Activated CD4-positive, alpha-beta T cell treated with anti-CD3 and anti-CD28 coated beads, Interleukin-2, amount 10 ng/mL, durations not matched to agents 24 days and 14 days (primary cell): ENCODE measurements at regions not wholly inside any gene's neighbourhood (a gene's known extent, or its start where the extent isn't known, plus 50 kb on each side); places are given as distances from the start of the nearest gene placed in this dataset.

Experiments
- DNase-seq: peaks from one replicate; pipeline ENCODE4 v3.0.0; 2022
- H3K27ac Mint-ChIP-seq: one replicate; pipeline ENCODE4 v1.8.0; 2022; ENCODE audit warnings: mild to moderate bottlenecking, mixed read lengths
- H3K27me3 Mint-ChIP-seq: one replicate; pipeline ENCODE4 v1.8.0; 2022; ENCODE audit warnings: mixed read lengths
- H3K36me3 Mint-ChIP-seq: one replicate; pipeline ENCODE4 v1.8.0; 2022; ENCODE audit warnings: low read depth, mild to moderate bottlenecking, mixed read lengths
- H3K4me1 Mint-ChIP-seq: one replicate; pipeline ENCODE4 v1.8.0; 2021; ENCODE audit warnings: mixed read lengths
- H3K4me3 Mint-ChIP-seq: one replicate; pipeline ENCODE4 v1.8.0; 2022; ENCODE audit warnings: mild to moderate bottlenecking, moderate library complexity, mixed read lengths
- H3K9me3 Mint-ChIP-seq: one replicate; pipeline ENCODE4 v1.8.0; 2021; ENCODE audit warnings: mixed read lengths
- intact Hi-C: fragments of 100-400 bp; cut with micrococcal nuclease; formaldehyde crosslinking; loops from one replicate; pipeline ENCODE4 v1.15.1; 2023

GRCh38 chr4:107299646-107300045 lies 263.5 kb upstream of the DKK2 start:
- Mint-ChIP-seq H3K4me1 (no peaks in the 10 kb centered on the region), H3K27me3 (no peaks in the 10 kb centered on the region), H3K36me3 (no peaks in the 10 kb centered on the region), H3K27ac (no peak overlapping the region), H3K4me3 (no peak overlapping the region), H3K9me3 (no peaks in the 10 kb centered on the region)
- intact Hi-C loops: no loop called here
- no peak for DNase-seq

DNA sequence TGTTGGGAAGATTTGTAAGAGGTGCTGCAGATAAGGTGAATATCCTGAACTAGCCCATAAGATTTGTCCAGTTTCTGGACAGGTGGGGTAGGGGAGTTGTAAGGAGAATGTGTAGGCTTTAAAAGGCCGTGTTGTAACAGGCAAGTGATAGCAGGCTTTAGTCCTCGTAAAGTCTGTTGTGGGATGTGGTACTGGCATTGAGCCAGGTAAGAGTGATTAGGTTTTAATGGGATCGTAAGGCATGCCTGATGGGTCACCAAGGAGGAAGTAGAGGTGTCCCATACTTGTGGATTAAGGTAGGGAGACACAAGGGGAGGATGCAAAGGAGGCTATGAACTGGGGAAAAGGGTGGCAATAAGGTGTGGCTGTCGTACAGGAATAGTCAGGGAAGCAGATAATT lies 256.9 kb upstream of the DKK2 start:
- intact Hi-C loops: no loop called here
- Mint-ChIP-seq H3K9me3 (no peaks in the 10 kb centered on the region), H3K36me3 (no peaks in the 10 kb centered on the region)

DNA sequence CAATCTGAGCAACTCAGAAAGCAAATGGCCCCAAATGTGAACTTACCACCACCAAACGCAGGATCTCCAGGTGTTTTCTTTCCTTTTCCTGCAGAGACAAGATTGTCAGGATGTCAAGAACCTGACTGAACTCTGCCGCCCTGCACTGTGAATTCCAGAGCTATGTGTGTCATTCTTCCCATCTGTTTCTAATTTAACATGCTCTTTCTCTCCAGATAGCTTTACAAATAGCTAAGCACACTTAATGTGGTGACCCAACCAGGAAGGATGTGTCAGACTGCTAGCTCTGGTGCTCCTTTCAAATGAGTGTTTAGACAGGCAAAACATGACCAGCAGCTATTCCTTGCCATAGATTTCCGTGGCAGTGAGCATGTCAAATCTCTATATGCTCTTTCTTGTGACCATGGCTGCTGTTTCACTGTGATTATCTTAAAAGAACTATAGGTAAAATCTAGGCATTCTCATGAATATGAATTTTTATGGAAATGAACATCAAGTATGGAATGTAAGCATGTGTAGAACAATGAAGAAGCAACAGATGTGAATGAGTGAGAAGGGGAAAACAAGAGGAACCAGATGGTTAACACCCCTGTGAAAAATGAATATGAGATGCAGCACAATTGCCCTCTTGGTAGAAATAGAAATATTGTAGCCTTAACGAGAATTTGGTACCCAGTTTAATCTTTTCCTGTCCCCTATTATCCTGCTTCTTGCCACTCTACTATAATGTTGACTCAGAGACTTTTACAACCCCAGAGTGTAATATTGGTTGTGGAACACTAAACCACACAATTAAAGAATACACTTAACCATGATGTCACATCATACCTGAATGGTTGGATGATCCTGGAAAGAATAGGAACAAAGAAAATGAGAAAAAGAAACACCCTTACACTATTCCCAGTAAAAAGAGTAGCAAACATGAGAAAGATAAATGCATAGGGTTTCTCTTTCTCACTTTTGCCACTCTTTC lies 247.8 kb upstream of the DKK2 start:
- H3K9me3 Mint-ChIP-seq: no peaks in the 10 kb centered on the region
- DNase-seq: no peak
- H3K4me3 Mint-ChIP-seq: no peak overlapping the region
- intact Hi-C loops: no loop called here
- no peaks in the 10 kb centered on the region for H3K4me1 Mint-ChIP-seq
- no peaks in the 10 kb centered on the region for H3K36me3 Mint-ChIP-seq
- no peak overlapping the region for H3K27ac Mint-ChIP-seq
- H3K27me3 Mint-ChIP-seq: no peaks in the 10 kb centered on the region

More for the DNA sequence above, 256.9 kb upstream of the DKK2 start:
- DNase-seq: no peak
- Mint-ChIP-seq H3K27ac (no peak overlapping the region), H3K4me3 (no peak overlapping the region), H3K27me3 (no peaks in the 10 kb centered on the region), H3K4me1 (no peaks in the 10 kb centered on the region)

DNA sequence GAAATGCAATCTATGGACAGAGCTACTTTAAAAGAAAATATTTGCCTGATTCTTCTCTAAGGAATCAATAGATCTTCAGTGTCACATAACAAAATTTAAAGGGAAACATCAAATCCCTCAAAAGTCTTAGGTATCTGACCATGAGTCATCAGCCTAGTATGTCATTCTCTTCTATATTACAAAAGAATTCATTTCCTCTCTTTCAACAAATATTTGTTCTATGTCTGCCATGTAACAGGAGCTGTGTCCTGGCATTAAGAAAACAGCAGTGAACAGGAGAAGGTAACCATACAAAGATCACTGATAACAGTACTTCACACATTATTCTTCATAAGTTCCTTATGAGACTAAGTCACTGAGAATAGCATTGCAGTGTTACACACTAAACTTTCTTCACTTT lies 243.6 kb upstream of the DKK2 start:
- no peak for DNase-seq
- no peak overlapping the region for H3K27ac Mint-ChIP-seq
- no peak overlapping the region for H3K4me3 Mint-ChIP-seq
- H3K27me3 Mint-ChIP-seq: no peaks in the 10 kb centered on the region
- H3K9me3 Mint-ChIP-seq: no peaks in the 10 kb centered on the region
- H3K4me1 Mint-ChIP-seq: no peaks in the 10 kb centered on the region
- no peaks in the 10 kb centered on the region for H3K36me3 Mint-ChIP-seq
- intact Hi-C loops: no loop called here

DNA sequence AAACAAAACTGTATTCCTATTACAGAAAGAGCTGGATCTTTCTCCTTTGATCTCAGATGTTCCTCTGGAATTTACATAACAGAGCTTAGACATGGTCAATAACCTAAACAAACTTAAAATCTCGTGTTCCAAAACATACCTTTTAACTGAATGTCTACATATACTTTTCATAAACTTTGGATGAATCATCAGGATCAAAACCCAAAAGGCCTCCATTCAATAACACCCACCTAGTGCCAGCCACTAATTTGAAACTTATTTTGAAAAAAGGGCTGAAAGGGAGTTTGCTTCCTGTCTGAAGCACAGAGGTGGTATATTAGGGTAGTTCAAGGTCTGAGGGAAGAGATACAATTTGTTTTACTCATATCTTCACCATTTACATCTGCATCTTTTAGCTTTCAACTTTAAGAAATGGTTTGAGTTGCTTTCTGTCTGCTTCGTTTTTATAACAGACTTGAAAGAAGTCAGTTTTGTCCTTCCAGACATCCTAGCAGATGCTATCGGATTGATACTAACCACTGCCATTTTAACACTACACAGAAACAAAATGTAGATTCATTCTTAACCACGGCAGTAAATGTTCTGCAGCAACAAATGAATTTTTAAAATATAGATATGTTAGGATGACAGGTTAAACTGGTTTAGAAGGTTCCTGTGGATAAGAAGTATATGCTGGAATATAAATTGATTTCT lies 242.8 kb upstream of the DKK2 start:
- intact Hi-C loops: no loop called here
- no peak overlapping the region for H3K4me3 Mint-ChIP-seq

DNA sequence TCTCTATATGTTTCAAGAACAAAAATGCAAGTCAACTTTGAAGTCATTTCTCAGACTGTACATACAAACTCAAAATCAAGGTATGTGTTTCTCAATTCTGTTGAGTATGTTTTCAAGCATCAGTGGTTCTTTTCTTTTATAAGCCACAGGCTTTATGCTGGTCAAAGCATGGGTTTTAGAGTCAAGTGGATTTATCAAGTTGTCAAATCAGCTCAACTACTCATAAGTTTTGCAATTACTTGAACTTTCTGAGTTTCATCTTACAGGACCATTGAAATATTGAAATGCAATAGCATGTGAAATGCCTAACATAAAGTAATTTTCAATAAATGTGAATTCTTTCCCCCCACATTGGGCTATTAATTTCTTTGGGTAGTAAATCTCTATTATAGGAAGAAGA lies 239.9 kb upstream of the DKK2 start:
- Mint-ChIP-seq H3K27me3 (no peaks in the 10 kb centered on the region), H3K9me3 (no peaks in the 10 kb centered on the region), H3K4me3 (no peak overlapping the region), H3K27ac (no peak overlapping the region), H3K4me1 (no peaks in the 10 kb centered on the region), H3K36me3 (no peaks in the 10 kb centered on the region)
- intact Hi-C loops: no loop called here
- DNase-seq: no peak

More for the DNA sequence above, 242.8 kb upstream of the DKK2 start:
- no peaks in the 10 kb centered on the region for H3K36me3 Mint-ChIP-seq
- no peaks in the 10 kb centered on the region for H3K4me1 Mint-ChIP-seq
- H3K9me3 Mint-ChIP-seq: no peaks in the 10 kb centered on the region
- H3K27me3 Mint-ChIP-seq: no peaks in the 10 kb centered on the region
- no peak for DNase-seq
- no peak overlapping the region for H3K27ac Mint-ChIP-seq

- Mint-ChIP-seq H3K9me3 (no peaks in the 10 kb centered on the region), H3K27ac (no peak overlapping the region), H3K36me3 (no peaks in the 10 kb centered on the region), H3K4me3 (no peak overlapping the region), H3K4me1 (no peaks in the 10 kb centered on the region), H3K27me3 (no peaks in the 10 kb centered on the region)
- DNase-seq: no peak
- intact Hi-C loops: no loop called here
Measured at GRCh38 chr4:107275225-107275624, 239.1 kb upstream of the DKK2 start.

- H3K9me3 Mint-ChIP-seq: no peaks in the 10 kb centered on the region
- H3K4me3 Mint-ChIP-seq: no peak overlapping the region
- no peaks in the 10 kb centered on the region for H3K27me3 Mint-ChIP-seq
- intact Hi-C loops: no loop called here
- no peaks in the 10 kb centered on the region for H3K36me3 Mint-ChIP-seq
- no peaks in the 10 kb centered on the region for H3K4me1 Mint-ChIP-seq
- no peak for DNase-seq
- H3K27ac Mint-ChIP-seq: no peak overlapping the region
Measured at GRCh38 chr4:107270614-107271013, 234.5 kb upstream of the DKK2 start.

- intact Hi-C loops: no loop called here
- DNase-seq: no peak
- Mint-ChIP-seq H3K36me3 (no peaks in the 10 kb centered on the region), H3K27ac (no peak overlapping the region), H3K9me3 (no peaks in the 10 kb centered on the region), H3K27me3 (no peaks in the 10 kb centered on the region), H3K4me3 (no peak overlapping the region), H3K4me1 (no peaks in the 10 kb centered on the region)
Measured at GRCh38 chr4:107269175-107269574, 233.1 kb upstream of the DKK2 start.

- DNase-seq: no peak
- no peaks in the 10 kb centered on the region for H3K27me3 Mint-ChIP-seq
- no peak overlapping the region for H3K4me3 Mint-ChIP-seq
- no peak overlapping the region for H3K27ac Mint-ChIP-seq
- H3K9me3 Mint-ChIP-seq: no peaks in the 10 kb centered on the region
- H3K36me3 Mint-ChIP-seq: no peaks in the 10 kb centered on the region
- H3K4me1 Mint-ChIP-seq: no peaks in the 10 kb centered on the region
- intact Hi-C loops: no loop called here
Measured at GRCh38 chr4:107265859-107266258, 229.7 kb upstream of the DKK2 start.

DNA sequence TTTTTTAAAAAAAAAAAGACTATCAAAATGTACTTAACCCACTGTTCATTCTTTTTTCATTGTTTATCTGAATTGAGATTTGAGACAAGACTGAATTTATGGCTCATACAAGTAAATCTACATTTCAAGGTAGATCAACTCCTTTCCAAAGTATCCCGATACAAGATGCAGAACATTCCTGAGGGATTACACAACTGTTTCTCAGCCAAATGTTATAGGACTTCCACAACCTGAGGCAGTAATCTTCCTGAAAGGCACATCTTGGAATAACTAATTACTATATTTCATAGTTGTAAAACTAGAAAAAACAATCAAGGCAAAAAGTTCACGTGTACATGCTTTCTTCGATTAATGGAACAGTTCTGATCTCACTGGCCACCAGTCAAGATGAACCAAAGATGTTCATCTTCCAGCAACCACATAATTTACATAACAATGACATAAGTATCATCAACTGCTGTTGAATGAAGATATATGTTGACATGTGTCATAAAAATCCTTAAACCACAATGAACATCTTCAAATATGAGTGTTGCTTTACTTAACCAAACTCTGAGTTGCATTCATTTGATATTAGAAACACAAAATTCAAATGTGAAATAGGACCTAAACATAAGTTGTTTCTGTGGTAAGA lies 225.2 kb upstream of the DKK2 start:
- H3K9me3 Mint-ChIP-seq: no peaks in the 10 kb centered on the region
- H3K36me3 Mint-ChIP-seq: no peaks in the 10 kb centered on the region
- no peak overlapping the region for H3K4me3 Mint-ChIP-seq
- H3K27me3 Mint-ChIP-seq: no peaks in the 10 kb centered on the region
- no peak overlapping the region for H3K27ac Mint-ChIP-seq
- DNase-seq: no peak
- no peaks in the 10 kb centered on the region for H3K4me1 Mint-ChIP-seq
- intact Hi-C loops: no loop called here

GRCh38 chr4:107258359-107258758 lies 222.2 kb upstream of the DKK2 start:
- intact Hi-C loops: no loop called here
- H3K4me3 Mint-ChIP-seq: no peak overlapping the region
- H3K36me3 Mint-ChIP-seq: no peaks in the 10 kb centered on the region
- DNase-seq: no peak
- no peaks in the 10 kb centered on the region for H3K4me1 Mint-ChIP-seq
- no peaks in the 10 kb centered on the region for H3K27me3 Mint-ChIP-seq
- no peaks in the 10 kb centered on the region for H3K9me3 Mint-ChIP-seq
- no peak overlapping the region for H3K27ac Mint-ChIP-seq

- Mint-ChIP-seq H3K4me3 (no peak overlapping the region), H3K9me3 (no peaks in the 10 kb centered on the region), H3K36me3 (no peaks in the 10 kb centered on the region), H3K27ac (no peak overlapping the region), H3K4me1 (no peaks in the 10 kb centered on the region), H3K27me3 (no peaks in the 10 kb centered on the region)
- no peak for DNase-seq
- intact Hi-C loops: no loop called here
Measured at GRCh38 chr4:107255596-107255995, 219.5 kb upstream of the DKK2 start.

DNA sequence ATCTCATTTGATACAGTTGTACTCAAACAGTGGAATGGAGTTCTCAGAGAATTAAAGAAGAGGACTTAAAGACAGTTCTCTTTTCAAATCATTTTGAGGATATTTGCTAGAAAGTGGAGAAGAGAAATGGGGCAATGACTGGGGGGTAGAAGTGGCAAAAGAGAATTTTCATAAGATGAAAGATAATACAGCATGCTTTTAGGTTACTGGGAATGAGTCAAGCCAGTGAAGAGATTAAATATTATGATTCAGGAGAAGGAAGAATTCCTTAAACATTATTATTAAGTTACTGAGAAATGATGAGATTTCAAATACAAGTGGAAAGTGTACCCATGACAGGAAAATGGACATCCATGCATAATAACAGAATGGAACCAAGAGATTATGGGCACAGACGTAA lies 219.0 kb upstream of the DKK2 start:
- intact Hi-C loops: no loop called here
- Mint-ChIP-seq H3K36me3 (no peaks in the 10 kb centered on the region), H3K27ac (no peak overlapping the region), H3K4me1 (no peaks in the 10 kb centered on the region), H3K9me3 (no peaks in the 10 kb centered on the region), H3K4me3 (no peak overlapping the region), H3K27me3 (no peaks in the 10 kb centered on the region)
- DNase-seq: no peak
